ENCODE measurements at regions not wholly inside any gene's neighbourhood (a gene's known extent, or its start where the extent isn't known, plus 50 kb on each side); places are given as distances from the start of the nearest gene placed in this dataset.

GRCh38 chr4:130147641-130148040 lies 1051.7 kb downstream of the C4orf33 start:
- DNase-seq (ENCODE audit: low spot score) = no peak
- no peak for TF ChIP-seq CTCF (IDR thresholded peaks at IDR 0.05; ENCODE audit: extremely low read depth, missing control alignments)

- DNase-seq (ENCODE audit: low spot score) = no peak
- no peak for TF ChIP-seq CTCF (IDR thresholded peaks at IDR 0.05; ENCODE audit: extremely low read depth, missing control alignments)
These were observed 1058.9 kb downstream of the C4orf33 start for GRCh38 chr4:130154901-130155300.

- no peak for DNase-seq (ENCODE audit: low spot score)
- no peak for TF ChIP-seq CTCF (IDR thresholded peaks at IDR 0.05; ENCODE audit: extremely low read depth, missing control alignments)
These were observed 1067.7 kb downstream of the C4orf33 start for GRCh38 chr4:130163701-130164100.

- DNase-seq (ENCODE audit: low spot score) = no peak
- no peak for TF ChIP-seq CTCF (IDR thresholded peaks at IDR 0.05; ENCODE audit: extremely low read depth, missing control alignments)
These were observed 1069.4 kb downstream of the C4orf33 start for GRCh38 chr4:130165381-130165780.

GRCh38 chr4:130172156-130172555 lies 1076.2 kb downstream of the C4orf33 start:
- TF ChIP-seq CTCF (IDR thresholded peaks at IDR 0.05; ENCODE audit: extremely low read depth, missing control alignments) = no peak

GRCh38 chr4:130178106-130178505 lies 1082.2 kb downstream of the C4orf33 start:
- no peak for TF ChIP-seq CTCF (IDR thresholded peaks at IDR 0.05; ENCODE audit: extremely low read depth, missing control alignments)
- DNase-seq (ENCODE audit: low spot score) = no peak

More at GRCh38 chr4:130172156-130172555, 1076.2 kb downstream of the C4orf33 start:
- DNase-seq (ENCODE audit: low spot score) = no peak

GRCh38 chr4:130183096-130183495 lies 1087.1 kb downstream of the C4orf33 start:
- DNase-seq (ENCODE audit: low spot score) = no peak
- no peak for TF ChIP-seq CTCF (IDR thresholded peaks at IDR 0.05; ENCODE audit: extremely low read depth, missing control alignments)

All from GM20000 (cell line).